ENCODE measurements at regions not wholly inside any gene's neighbourhood (a gene's known extent, or its start where the extent isn't known, plus 50 kb on each side); places are given as distances from the start of the nearest gene placed in this dataset.

- no peak for DNase-seq (ENCODE audit: low read depth)
Observed at GRCh38 chr9:14031810-14032209, 282.1 kb downstream of the NFIB start.

DNA sequence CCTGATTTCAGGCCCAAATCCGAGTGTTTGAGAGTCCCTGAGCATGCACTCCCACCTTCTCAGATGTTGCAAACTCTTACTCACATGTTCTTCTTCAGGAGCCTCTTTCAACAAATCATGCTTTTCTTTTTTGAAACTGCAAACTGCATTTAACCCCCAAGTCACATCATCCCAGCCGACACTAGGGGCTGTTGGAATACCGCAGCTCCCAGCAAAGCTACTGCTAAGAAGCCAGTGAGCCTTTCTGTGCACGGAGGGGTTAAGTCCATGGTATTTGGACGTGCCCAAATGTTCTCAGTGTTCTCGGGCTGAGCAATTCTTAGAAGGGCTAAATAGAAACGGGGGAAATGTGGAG, 282.9 kb downstream of the NFIB start:
- DNase-seq (ENCODE audit: low read depth) = no peak

GRCh38 chr9:14030375-14031059, 283.4 kb downstream of the NFIB start:
- no peak for DNase-seq (ENCODE audit: low read depth)

- DNase-seq (ENCODE audit: low read depth) = no peak
Observed at GRCh38 chr9:14029806-14030374, 284.1 kb downstream of the NFIB start.

GRCh38 chr9:14027116-14027800, 286.7 kb downstream of the NFIB start:
- no peak for DNase-seq (ENCODE audit: low read depth)

GRCh38 chr9:14025741-14026140, 288.2 kb downstream of the NFIB start:
- no peak for DNase-seq (ENCODE audit: low read depth)

DNA sequence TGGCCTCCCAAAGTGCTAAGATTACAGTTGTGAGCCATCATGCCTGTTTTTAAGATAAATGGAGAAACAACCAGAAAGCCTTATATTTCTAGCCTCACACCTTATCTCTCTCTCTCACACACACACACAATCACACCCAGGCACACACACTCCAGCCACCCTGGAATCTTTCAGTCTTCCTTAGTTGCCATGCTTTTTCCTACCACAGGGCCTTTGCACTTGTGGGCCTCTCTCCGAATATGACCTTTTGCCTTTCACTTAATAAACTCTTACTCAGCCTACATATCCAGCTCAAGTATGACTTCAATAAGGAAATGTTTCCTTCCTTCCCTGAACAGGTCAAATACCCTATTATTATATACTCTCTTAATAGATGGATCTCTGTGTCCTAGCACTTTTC, 290.7 kb downstream of the NFIB start:
- DNase-seq (ENCODE audit: low read depth) = no peak

- peak; percentile 42 for DNase-seq (ENCODE audit: low read depth)
Observed at GRCh38 chr9:14021871-14022525, 291.9 kb downstream of the NFIB start.

DNA sequence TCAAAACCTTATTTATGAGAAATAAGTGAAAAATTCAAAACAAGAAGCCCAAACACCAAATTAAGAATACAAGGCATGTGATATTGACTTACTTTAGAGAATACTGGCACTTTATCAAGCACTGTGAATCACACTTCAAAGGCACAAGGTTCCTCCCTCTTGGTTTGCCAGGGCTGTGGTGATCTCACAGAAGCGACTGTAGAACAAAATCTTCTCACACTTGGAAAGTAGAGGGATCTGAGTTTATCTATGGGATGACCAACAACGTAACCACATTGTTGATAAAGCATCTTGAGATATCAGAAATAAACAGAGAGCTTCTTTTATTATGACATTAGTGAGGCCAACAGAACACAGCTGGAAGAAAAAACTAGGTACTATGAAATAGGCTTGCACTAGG, 295.9 kb downstream of the NFIB start:
- DNase-seq (ENCODE audit: low read depth) = no peak

DNA sequence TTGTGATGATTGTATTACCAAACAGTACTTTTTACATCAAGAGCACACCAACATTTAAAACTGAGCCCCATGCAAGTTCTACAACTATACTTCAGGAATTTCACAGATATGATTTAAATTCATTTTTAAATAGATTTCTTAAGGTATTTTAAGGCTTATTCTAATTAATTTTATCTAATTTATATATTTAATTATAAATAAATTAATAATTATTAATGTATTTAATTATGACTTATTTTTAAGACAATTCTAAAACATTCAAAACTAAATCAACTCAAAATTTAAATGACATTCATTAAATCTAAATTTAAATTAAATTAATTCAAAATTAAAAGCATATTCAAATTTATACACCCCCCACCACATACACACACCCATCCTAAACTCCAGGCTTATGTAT, 299.2 kb downstream of the NFIB start:
- no peak for DNase-seq (ENCODE audit: low read depth)

- DNase-seq (ENCODE audit: low read depth) = no peak
Observed at GRCh38 chr9:14014218-14014617, 299.7 kb downstream of the NFIB start.

DNA sequence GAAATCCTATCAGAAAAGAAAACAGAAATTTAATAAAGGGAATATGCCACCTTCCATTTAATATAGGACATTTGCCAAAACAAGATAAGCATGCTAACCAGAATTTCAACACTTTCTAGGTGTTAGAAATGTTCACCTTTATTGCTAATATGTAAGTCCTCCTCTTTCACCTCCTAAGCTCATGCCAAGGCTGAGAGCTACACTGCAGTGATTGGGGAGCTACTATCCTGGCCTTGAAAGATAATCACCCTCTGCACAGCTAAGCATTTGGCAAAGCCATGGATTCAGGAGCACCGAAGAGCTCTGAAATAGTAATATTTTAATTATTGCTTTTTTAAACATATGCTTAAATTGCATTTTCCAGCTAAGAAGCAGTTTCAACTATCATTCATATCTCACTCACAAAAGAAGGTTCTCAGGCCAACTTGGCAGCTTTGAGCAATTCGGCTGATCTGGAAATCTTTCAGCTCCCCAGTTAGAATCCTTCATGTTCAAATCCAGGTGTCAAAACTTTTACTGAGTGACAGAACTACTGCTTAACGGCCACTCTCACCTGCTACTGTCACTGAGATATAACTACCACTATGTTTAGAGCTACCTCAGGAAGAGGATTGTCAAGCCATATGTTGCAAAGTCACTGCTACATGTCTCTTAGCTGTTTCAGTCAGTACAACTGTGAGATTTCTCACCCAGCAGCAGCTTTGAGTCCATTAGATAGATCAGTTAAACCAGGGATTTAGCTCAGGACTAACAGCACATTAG, 302.0 kb downstream of the NFIB start:
- no peak for DNase-seq (ENCODE audit: low read depth)

GRCh38 chr9:14007190-14007769, 306.7 kb downstream of the NFIB start:
- no peak for DNase-seq (ENCODE audit: low read depth)

- DNase-seq (ENCODE audit: low read depth) = no peak
Observed at GRCh38 chr9:14006386-14007187, 307.4 kb downstream of the NFIB start.

DNA sequence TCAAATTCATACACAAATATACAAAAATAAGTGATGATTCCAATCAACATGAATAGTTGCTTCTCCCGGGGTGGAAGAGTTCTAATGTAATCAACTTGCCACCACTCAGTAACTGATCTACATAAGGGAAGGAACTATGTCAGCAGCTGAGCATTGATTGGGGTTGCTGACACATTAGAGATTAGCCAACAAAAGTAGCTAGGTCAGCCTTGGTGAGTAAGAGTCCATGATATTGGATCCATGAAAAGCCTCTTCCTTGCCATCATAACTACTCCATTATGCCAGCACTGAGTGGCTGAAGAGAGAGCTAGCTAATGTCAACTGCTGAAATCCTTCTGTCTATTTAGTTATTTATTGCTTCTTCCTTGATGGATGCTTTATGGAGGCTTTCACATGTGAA, 309.8 kb downstream of the NFIB start:
- DNase-seq (ENCODE audit: low read depth) = no peak

GRCh38 chr9:13994240-13994639, 319.7 kb downstream of the NFIB start:
- no peak for DNase-seq (ENCODE audit: low read depth)

DNA sequence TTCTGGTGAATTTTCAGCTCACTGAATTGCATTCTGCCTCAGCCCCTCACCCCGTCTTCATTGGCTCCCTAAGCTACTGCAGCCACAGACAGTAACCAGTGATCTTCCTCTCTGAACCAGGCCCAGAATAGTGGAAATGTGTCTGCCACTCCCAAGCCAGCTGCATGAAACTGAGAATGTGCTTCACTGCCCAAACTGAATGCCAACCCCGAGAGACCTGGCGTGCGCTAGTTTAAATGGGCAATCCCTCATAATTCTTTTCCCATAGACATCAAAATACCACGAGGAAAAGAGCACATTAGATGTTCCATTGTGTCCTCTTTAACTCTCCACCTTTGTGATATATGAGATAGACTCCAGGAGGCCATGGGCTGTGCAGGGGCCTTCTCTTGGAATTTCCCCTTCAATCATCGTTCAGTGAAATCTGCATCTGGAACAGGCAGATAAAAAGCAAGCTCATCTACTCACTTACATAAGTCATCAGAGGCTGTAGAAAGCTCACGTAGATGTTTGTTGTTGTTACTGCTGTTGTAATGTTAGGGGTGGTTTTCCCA, 320.2 kb downstream of the NFIB start:
- DNase-seq (ENCODE audit: low read depth) = no peak

DNA sequence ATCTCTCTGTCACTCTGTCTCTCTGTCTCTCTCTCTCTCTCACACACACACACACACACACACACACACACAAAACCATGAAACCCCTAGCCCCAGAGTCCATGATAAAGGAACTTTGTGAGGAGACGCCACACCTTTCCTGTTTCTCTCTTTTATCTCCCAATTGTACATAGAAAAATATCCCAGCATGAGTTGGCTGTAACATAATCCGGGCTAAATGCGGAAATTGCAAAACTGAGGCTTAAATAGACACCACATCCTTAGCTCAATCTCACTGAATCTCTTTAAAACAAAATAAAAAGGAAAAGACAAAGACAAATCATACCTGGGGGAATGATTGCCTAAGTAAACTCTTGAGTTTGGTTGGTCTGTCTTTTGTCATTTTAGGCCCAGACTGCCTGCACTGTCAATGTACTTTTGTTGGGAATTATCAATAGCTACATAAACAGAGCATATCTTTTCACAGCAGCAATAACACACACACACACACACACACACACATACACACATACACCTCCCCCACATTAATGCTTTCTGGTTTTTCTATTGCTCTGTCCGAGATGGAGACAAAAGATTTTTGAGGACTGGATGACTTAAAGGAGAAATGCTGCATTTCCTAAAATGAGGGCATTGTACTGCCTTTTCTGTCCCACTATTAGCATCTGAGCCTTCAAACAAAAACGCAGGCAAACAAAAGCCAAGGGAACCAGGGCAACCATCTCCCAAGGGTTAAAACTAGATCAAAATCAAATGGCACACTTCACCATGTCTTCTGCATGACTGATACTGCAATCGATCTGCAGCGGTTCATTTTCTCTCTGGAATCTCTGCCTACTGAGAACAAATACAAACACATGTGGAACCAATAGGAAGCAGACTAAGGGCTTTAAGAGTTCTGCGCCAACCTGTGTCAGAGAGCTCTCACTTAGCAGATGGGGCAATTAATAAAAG, 321.5 kb downstream of the NFIB start:
- no peak for DNase-seq (ENCODE audit: low read depth)

DNA sequence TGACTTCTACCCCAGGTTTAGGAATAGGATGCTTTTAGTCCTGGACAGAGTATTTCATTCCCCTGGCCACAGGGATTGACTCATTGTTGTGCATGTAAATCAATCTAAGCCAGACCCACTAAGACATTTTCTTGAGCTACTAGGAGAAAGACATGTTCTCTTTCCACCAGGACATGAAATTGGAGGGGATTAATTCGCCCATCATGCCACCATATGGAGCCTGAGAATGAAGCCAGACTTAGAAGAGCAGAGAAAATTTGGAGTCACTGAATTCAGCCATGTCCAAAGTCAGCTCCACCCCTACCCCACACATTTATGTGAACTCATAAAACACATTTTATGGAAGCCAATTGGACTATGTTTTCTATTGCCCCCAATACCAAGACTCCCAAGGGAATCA, 322.5 kb downstream of the NFIB start:
- DNase-seq (ENCODE audit: low read depth) = no peak

DNA sequence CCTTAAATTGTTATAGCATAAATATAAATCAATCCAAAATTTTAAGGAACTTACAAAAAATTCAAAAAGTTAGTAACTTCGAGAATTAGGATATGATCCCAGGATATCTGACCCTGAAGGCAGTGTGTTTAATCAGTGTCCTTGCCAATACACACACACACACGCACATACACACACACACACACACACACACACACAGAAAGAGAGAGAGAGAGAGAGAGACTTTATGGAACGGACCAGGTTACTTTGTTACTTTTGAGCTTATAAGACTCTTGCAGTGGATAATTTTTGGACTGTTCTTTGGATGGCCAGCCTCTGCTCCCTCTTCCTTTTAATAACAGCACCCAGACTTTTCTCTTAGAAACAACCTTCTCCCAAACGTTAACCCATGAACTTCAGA, 322.9 kb downstream of the NFIB start:
- no peak for DNase-seq (ENCODE audit: low read depth)
